Kidney (tissue), 13 donors: ENCODE measurements at regions not wholly inside any gene's neighbourhood (a gene's known extent, or its start where the extent isn't known, plus 50 kb on each side); places are given as distances from the start of the nearest gene placed in this dataset.

ENCODE experiments used
- DNase-seq, 5 donors: peaks; one replicate each; pipeline ENCODE4 v3.0.0-alpha.2; 2013 to 2020
- FAIRE-seq: peaks from 2 replicates; lab custom pipeline; 2012; peaks lifted over from hg19 to GRCh38; lab: Jason Lieb, UNC
- H3K27ac ChIP-seq, 2 donors: one replicate each; pipeline ENCODE4 v1.7.0; 2013; ENCODE audit warnings: low read depth in 2 of 2, low read length in 2 of 2, inconsistent platforms in 1 of 2
- H3K27me3 ChIP-seq: one replicate; pipeline ENCODE4 v1.7.1; 2013; ENCODE audit warnings: low read length, inconsistent platforms; ENCODE audit not compliant: control insufficient read depth, insufficient read depth
- H3K36me3 ChIP-seq, 3 donors: one replicate each; pipeline versions ENCODE4 v1.7.0 to v1.7.1; 2013; ENCODE audit warnings: low read length in 3 of 3, control low read depth in 1 of 3, inconsistent platforms in 1 of 3; ENCODE audit not compliant: insufficient read depth in 3 of 3, control insufficient read depth in 2 of 3
- H3K4me1 ChIP-seq, 3 donors: one replicate each; pipeline versions ENCODE4 v1.7.0 to v1.7.1; 2013; ENCODE audit warnings: low read length in 3 of 3, inconsistent platforms in 1 of 3, low read depth in 1 of 3; ENCODE audit not compliant: control insufficient read depth in 2 of 3, insufficient read depth in 2 of 3
- H3K4me3 ChIP-seq, 3 donors: one replicate each; pipeline versions ENCODE4 v1.7.0 to v1.8.1; 2013; ENCODE audit warnings: low read length in 3 of 3, control low read depth in 1 of 3, inconsistent platforms in 1 of 3
- H3K9ac ChIP-seq, 3 donors: one replicate each; pipeline versions ENCODE4 v1.7.0 to v1.7.1; 2013; ENCODE audit warnings: low read length in 3 of 3, control low read depth in 1 of 3, inconsistent platforms in 1 of 3
- H3K9me3 ChIP-seq, 3 donors: one replicate each; pipeline versions ENCODE4 v1.7.0 to v1.7.1; 2013; ENCODE audit warnings: low read length in 3 of 3, control low read depth in 1 of 3, inconsistent platforms in 1 of 3; ENCODE audit not compliant: control insufficient read depth in 2 of 3, insufficient read depth in 1 of 3
- CTCF ChIP-seq: IDR thresholded peaks from 3 replicates; pipeline ENCODE4 v1.5.1; 2012; ENCODE audit warnings: mild to moderate bottlenecking, moderate library complexity, borderline replicate concordance; ENCODE audit not compliant: insufficient read depth; ENCODE audit errors: extremely low read depth
- intact Hi-C: fragments of 100-400 bp; cut with DNase I; formaldehyde crosslinking; loops from one replicate; pipeline ENCODE4 v1.11.1; 2022
- donor health status: control.
- donor health status: control.
- donor health status: control.
- donor health status: control.
- donor health status: control.
- donor health status: DM: yes; HTN: yes; CAD: no.
- donor health status: Normal renal cell carcinoma (clear cell type).

GRCh38 chr9:26742828-26743476 lies 149.7 kb downstream of the CAAP1 start:
- Histone ChIP-seq H3K27me3 (no peaks in the 10 kb centered on the region), H3K4me3 (no peak overlapping the region), H3K4me1 (no peaks in the 10 kb centered on the region), H3K9ac (no peak overlapping the region), H3K9me3 (peaks cover 0 to 3% (median 0%) of the 10 kb centered on the region in 3 donors), H3K36me3 (no peaks in the 10 kb centered on the region), H3K27ac (no peak overlapping the region)
- DNase-seq (no peak), FAIRE-seq (no peak)
- no peak for TF ChIP-seq CTCF
- intact Hi-C loops, result no loop called here

GRCh38 chr9:26735160-26735559 lies 157.4 kb downstream of the CAAP1 start:
- H3K4me1 ChIP-seq, result no peaks in the 10 kb centered on the region
- H3K27me3 ChIP-seq, result no peaks in the 10 kb centered on the region
- H3K9me3 ChIP-seq, result peaks cover 0 to 6% (median 0%) of the 10 kb centered on the region in 3 donors
- H3K27ac ChIP-seq, result no peak overlapping the region
- FAIRE-seq (no peak), DNase-seq (no peak)
- no peaks in the 10 kb centered on the region for H3K36me3 ChIP-seq
- no peak for TF ChIP-seq CTCF
- H3K4me3 ChIP-seq, result no peak overlapping the region
- intact Hi-C loops, result no loop called here
- H3K9ac ChIP-seq, result no peak overlapping the region

- Histone ChIP-seq H3K9ac (no peak overlapping the region), H3K27me3 (no peaks in the 10 kb centered on the region), H3K9me3 (no peaks in the 10 kb centered on the region), H3K4me3 (no peak overlapping the region), H3K4me1 (no peaks in the 10 kb centered on the region), H3K36me3 (no peaks in the 10 kb centered on the region), H3K27ac (no peak overlapping the region)
- intact Hi-C loops, result no loop called here
- TF ChIP-seq CTCF, result no peak
- FAIRE-seq (no peak), DNase-seq (no peak)
Observed at GRCh38 chr9:26729187-26729586, 163.4 kb downstream of the CAAP1 start.

- H3K36me3 ChIP-seq, result no peaks in the 10 kb centered on the region
- no peak overlapping the region for H3K4me3 ChIP-seq
- FAIRE-seq (no peak), DNase-seq (no peak)
- no peak for TF ChIP-seq CTCF
- H3K9me3 ChIP-seq, result no peaks in the 10 kb centered on the region
- intact Hi-C loops, result no loop called here
- H3K4me1 ChIP-seq, result no peaks in the 10 kb centered on the region
- H3K27me3 ChIP-seq, result no peaks in the 10 kb centered on the region
- no peak overlapping the region for H3K27ac ChIP-seq
- no peak overlapping the region for H3K9ac ChIP-seq
Observed at GRCh38 chr9:26727471-26727870, 165.1 kb downstream of the CAAP1 start.
